GM13976 (cell line): ENCODE measurements at regions not wholly inside any gene's neighbourhood (a gene's known extent, or its start where the extent isn't known, plus 50 kb on each side); places are given as distances from the start of the nearest gene placed in this dataset.

Experiments
- DNase-seq: peaks from one replicate; pipeline ENCODE4 v3.0.0; 2012; ENCODE audit warnings: low spot score
- CTCF ChIP-seq: IDR thresholded peaks from 2 replicates; pipeline ENCODE4 v1.5.1; 2012; ENCODE audit warnings: borderline replicate concordance, mild to moderate bottlenecking; ENCODE audit not compliant: insufficient read depth; ENCODE audit errors: extremely low read depth, missing control alignments, control extremely low read depth
- in situ Hi-C: fragments of 300-500 bp; cut with MboI; formaldehyde crosslinking; loops from one replicate; pipeline ENCODE4 v1.12.0; 2022; ENCODE audit warnings: low sequenced_read_pairs, mixed read lengths, inconsistent platforms; ENCODE audit not compliant: unreplicated experiment

- no peak for TF ChIP-seq CTCF
- no peak for DNase-seq
- in situ Hi-C loops = no loop called here
Observed at GRCh38 chr18:25931126-25931525, 159.3 kb downstream of the SS18 start.

DNA sequence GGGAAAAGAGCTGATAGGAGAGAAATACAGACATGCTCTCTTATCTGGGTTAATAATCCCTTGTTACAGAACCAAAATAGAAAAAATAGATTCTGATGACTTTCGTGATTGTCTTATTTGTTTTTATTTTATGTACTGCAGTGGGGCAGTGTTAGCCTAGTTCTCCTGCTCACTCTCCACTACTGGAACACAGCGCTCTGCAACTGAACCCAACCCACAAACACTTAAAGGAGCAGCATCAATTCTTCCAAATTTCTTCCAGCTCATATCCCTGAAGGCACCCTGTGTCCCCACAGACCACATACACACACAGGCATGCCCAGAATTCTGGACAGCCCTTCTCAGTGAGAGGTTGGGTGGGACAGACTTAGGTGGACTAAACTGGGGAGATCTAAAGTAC is 160.6 kb downstream of the SS18 start:
- in situ Hi-C loops = no loop called here
- DNase-seq = no peak
- no peak for TF ChIP-seq CTCF

DNA sequence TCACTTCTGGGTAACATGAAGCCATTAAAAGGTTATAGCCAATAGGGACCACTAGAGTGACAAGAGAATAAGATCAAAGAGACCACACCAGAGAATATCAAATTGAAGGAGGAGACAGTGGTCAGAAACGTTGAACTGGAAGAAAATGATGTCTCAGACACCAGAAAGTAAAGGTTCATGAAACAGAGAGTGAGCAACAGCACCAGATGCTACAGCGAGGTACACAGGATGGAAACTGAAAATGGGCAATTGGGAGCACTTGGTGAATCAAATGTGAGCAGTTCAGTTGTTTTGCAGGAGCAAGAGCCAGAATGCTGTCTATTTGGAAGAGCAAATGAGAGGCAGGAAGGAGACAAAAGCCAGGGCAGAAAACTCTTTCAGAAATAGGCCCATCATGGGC is 162.6 kb downstream of the SS18 start:
- no peak for DNase-seq
- in situ Hi-C loops = no loop called here

GRCh38 chr18:25923193-25923592 is 167.2 kb downstream of the SS18 start:
- no peak for TF ChIP-seq CTCF
- DNase-seq = no peak
- in situ Hi-C loops = no loop called here

More for the DNA sequence above, 162.6 kb downstream of the SS18 start:
- no peak for TF ChIP-seq CTCF

- in situ Hi-C loops = no loop called here
- TF ChIP-seq CTCF = peak; percentile 76
- peak; percentile 68 for DNase-seq
Observed at GRCh38 chr18:25921677-25922421, 168.6 kb downstream of the SS18 start.

DNA sequence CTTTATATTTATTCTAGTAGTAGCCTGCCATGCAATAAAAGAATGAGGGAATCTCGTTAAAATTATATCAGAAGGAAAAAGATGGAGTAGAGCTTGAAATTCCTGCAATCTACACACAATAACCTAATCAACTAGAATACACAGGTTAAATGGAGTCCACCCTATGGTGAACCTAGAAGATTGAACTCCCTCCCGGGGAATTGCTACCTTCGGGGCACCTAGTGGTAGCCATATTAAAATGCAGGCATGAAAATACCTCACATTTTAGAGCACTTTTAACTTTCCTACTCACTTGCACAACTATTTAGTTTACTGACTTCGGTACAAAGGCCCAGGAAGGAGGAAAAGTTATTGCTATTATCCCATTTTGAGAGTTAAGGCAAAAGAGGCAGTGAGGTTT is 174.5 kb downstream of the SS18 start:
- no peak for DNase-seq
- in situ Hi-C loops = no loop called here

More for the DNA sequence above, 174.5 kb downstream of the SS18 start:
- TF ChIP-seq CTCF = no peak
